HFFc6 (cell line): ENCODE measurements at regions not wholly inside any gene's neighbourhood (a gene's known extent, or its start where the extent isn't known, plus 50 kb on each side); places are given as distances from the start of the nearest gene placed in this dataset.
"Not testable (repeated sequence)": the region's sequence is repeated elsewhere in the genome, so short reads cannot be mapped to it uniquely, and the experiment has no call there.

Experiments used
- DNase-seq: peaks from one replicate; pipeline ENCODE4 v3.0.0-alpha.2; 2018
- H3K27ac Mint-ChIP-seq: 2 replicates; pipeline ENCODE4 v1.8.0; 2020; ENCODE audit warnings: mild to moderate bottlenecking, mixed read lengths
- H3K27me3 Mint-ChIP-seq: 2 replicates; pipeline ENCODE4 v1.8.0; 2021; ENCODE audit warnings: mild to moderate bottlenecking, moderate library complexity, mixed read lengths; ENCODE audit not compliant: insufficient read depth
- H3K36me3 Mint-ChIP-seq: 2 replicates; pipeline ENCODE4 v1.8.0; 2021; ENCODE audit warnings: low read depth, mixed read lengths
- H3K4me1 Mint-ChIP-seq: 2 replicates; pipeline ENCODE4 v1.8.0; 2020; ENCODE audit warnings: low read depth, mixed read lengths
- H3K4me3 Mint-ChIP-seq: 2 replicates; pipeline ENCODE4 v1.8.0; 2020; ENCODE audit warnings: mild to moderate bottlenecking, moderate library complexity, mixed read lengths
- H3K9me3 Mint-ChIP-seq: 2 replicates; pipeline ENCODE4 v1.8.0; 2020; ENCODE audit warnings: mild to moderate bottlenecking, mixed read lengths
- TF ChIP-seq, protein P1 (sequence below): fragments of 200-600 bp; sonication (generic); IDR thresholded peaks from 2 replicates; pipeline ENCODE4 v1.5.0; 2021; ENCODE audit warnings: antibody characterized with exemption, mild to moderate bottlenecking

DNA sequence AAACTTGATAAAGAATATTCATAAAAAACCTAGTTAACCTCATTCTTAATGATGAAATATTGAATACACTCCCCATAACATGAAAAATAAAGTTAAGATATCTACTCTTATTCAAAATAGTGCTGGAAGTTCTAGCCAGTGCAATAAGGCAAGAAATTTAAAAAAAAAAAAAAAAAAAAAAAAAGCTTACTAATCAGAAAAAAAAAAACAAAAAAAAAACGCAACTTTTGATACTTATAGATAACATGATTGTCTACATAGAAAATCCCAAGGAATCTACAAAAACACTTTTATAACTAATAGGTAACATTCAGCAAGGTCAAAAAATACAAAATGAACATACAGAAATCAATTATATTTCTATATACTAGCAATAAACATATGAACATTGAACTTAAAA, 515.6 kb downstream of the UQCRFS1 start:
- H3K4me1 Mint-ChIP-seq, result peaks cover 26% of the 10 kb centered on the region

DNA sequence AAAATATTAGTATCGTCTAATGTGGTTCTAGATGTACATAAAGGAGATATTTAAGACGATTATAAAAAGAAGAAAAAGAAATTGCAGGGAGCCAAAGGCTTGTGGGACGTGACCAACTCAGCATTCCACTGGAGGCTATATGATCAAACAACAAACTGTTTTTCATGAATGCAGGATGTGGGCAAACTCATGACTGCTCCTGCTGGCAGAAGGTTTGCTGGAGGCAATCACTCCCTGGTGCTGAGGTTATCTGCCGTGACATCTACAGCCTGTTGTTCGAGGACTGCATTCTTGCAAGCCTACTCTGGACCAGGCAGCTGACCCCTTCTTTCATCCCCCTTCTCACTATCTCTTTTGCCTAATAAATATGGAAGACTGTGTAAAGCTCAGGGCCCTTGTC, 518.1 kb downstream of the UQCRFS1 start:
- no peak for DNase-seq
- Mint-ChIP-seq H3K4me3 (no peak overlapping the region), H3K36me3 (no peaks in the 10 kb centered on the region; the same call in 1 of the 2 replicates), H3K9me3 (peaks cover 4% of the 10 kb centered on the region; the same call in 1 of the 2 replicates), H3K27me3 (peaks cover 2% of the 10 kb centered on the region; the same call in 1 of the 2 replicates), H3K27ac (no peak overlapping the region), H3K4me1 (peaks cover 10% of the 10 kb centered on the region)
- TF ChIP-seq, protein P1, sequence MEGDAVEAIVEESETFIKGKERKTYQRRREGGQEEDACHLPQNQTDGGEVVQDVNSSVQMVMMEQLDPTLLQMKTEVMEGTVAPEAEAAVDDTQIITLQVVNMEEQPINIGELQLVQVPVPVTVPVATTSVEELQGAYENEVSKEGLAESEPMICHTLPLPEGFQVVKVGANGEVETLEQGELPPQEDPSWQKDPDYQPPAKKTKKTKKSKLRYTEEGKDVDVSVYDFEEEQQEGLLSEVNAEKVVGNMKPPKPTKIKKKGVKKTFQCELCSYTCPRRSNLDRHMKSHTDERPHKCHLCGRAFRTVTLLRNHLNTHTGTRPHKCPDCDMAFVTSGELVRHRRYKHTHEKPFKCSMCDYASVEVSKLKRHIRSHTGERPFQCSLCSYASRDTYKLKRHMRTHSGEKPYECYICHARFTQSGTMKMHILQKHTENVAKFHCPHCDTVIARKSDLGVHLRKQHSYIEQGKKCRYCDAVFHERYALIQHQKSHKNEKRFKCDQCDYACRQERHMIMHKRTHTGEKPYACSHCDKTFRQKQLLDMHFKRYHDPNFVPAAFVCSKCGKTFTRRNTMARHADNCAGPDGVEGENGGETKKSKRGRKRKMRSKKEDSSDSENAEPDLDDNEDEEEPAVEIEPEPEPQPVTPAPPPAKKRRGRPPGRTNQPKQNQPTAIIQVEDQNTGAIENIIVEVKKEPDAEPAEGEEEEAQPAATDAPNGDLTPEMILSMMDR, result no peak

More for the DNA sequence above, 515.6 kb downstream of the UQCRFS1 start:
- Mint-ChIP-seq H3K27me3 (peaks cover 2% of the 10 kb centered on the region; the same call in 1 of the 2 replicates), H3K27ac (no peak overlapping the region), H3K9me3 (no peaks in the 10 kb centered on the region), H3K36me3 (no peaks in the 10 kb centered on the region; the same call in 1 of the 2 replicates), H3K4me3 (no peak overlapping the region)
- TF ChIP-seq, protein P1, result no peak
- no peak for DNase-seq

DNA sequence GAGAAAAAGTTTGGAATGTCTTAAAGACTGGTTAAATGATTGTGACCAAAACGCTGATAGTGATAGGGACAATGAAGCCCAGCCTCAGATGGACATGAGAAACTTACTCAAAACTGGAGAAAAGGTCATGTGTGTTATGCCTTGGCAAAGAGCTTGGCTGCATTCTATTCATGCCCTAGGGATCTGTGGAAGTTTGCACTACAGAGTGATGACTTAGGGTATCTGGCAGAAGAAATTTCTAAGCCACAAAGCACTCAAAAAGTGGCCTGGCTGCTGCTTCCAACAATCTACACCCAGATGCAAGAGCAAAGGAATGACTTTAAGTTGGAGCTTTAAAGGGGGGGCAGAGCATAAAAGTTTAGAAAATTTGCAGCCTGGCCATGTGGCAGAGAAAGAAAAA, 521.3 kb downstream of the UQCRFS1 start:
- DNase-seq, result no peak
- H3K36me3 Mint-ChIP-seq, result no peaks in the 10 kb centered on the region; the same call in 1 of the 2 replicates
- H3K27me3 Mint-ChIP-seq, result peaks cover 2% of the 10 kb centered on the region; the same call in 1 of the 2 replicates
- peaks cover 4% of the 10 kb centered on the region; the same call in 1 of the 2 replicates for H3K9me3 Mint-ChIP-seq
- H3K4me3 Mint-ChIP-seq, result no peak overlapping the region
- TF ChIP-seq, protein P1, result no peak
- peaks cover 10% of the 10 kb centered on the region for H3K4me1 Mint-ChIP-seq
- no peak overlapping the region for H3K27ac Mint-ChIP-seq

DNA sequence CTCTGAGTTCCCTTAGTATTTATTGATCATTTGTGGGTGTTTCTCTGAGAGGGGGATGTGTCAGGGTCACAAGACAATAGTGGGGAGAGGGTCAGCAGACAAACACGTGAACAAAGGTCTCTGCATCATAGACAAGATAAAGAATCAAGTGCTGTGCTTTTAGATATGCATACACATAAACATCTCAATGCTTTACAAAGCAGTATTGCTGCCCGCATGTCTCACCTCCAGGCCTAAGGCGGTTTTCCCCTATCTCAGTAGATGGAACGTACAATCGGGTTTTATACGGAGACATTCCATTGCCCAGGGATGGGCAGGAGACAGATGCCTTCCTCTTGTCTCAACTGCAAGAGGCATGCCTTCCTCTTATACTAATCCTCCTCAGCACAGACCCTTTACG, 523.5 kb downstream of the UQCRFS1 start:
- not testable (repeated sequence) for DNase-seq, H3K4me1 Mint-ChIP-seq, H3K36me3 Mint-ChIP-seq, H3K27me3 Mint-ChIP-seq, H3K4me3 Mint-ChIP-seq, H3K9me3 Mint-ChIP-seq, H3K27ac Mint-ChIP-seq

DNA sequence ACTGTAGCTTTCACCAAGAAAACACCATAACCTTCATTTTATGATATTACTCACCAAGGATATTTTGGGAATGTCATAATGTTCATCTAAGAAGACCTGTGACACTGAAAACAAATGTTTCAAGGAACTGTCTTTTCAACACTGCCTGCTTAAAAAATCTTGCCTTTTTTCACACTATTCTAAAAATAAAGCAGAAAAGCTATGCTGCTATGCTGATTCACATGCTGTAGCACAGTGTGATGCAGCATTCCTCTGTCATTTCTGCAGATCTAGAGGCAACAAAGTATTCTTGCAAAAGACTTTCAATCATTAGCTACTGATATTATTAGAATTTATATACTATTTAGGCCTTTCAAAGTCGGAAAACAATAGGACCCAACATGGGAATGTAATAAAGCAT, 525.7 kb downstream of the UQCRFS1 start:
- Mint-ChIP-seq H3K27ac (no peak overlapping the region), H3K36me3 (no peaks in the 10 kb centered on the region), H3K27me3 (no peaks in the 10 kb centered on the region; the same call in none of the 2 replicates), H3K4me3 (no peak overlapping the region), H3K9me3 (peaks cover 4% of the 10 kb centered on the region; the same call in 1 of the 2 replicates), H3K4me1 (no peaks in the 10 kb centered on the region)
- TF ChIP-seq, protein P1, result no peak
- DNase-seq, result no peak

DNA sequence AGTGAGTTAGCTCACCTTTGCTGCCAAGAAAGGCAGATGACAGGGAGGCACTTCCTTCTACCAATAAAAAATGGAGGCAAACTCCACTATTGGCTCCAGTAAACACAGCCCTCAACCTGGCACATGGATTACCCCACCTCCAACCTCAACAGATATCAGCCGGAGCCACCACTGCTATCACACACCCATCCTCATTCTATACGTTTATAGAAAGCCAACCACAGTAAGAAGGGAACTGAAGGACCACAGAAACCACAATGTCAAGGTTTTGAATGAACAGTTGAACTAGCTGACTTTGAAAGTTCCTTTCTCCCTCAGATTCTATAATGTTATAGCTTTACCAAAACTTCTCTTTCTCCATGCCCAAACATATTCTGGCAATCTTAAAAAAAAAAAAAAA, 526.2 kb downstream of the UQCRFS1 start:
- H3K27ac Mint-ChIP-seq, result no peak overlapping the region
- H3K9me3 Mint-ChIP-seq, result peaks cover 4% of the 10 kb centered on the region; the same call in 1 of the 2 replicates
- H3K4me3 Mint-ChIP-seq, result no peak overlapping the region
- no peaks in the 10 kb centered on the region for H3K36me3 Mint-ChIP-seq
- no peaks in the 10 kb centered on the region; the same call in none of the 2 replicates for H3K27me3 Mint-ChIP-seq
- no peaks in the 10 kb centered on the region for H3K4me1 Mint-ChIP-seq
- TF ChIP-seq, protein P1, result no peak
- no peak for DNase-seq
